ENCODE measurements at regions not wholly inside any gene's neighbourhood (a gene's known extent, or its start where the extent isn't known, plus 50 kb on each side); places are given as distances from the start of the nearest gene placed in this dataset.
"Not testable (repeated sequence)": the region's sequence is repeated elsewhere in the genome, so short reads cannot be mapped to it uniquely, and the experiment has no call there.

GRCh38 chr6:99151634-99152346, 197.7 kb downstream of the FAXC start:
- intact Hi-C loops (cut with micrococcal nuclease), result no loop called here

GRCh38 chr6:99148761-99149160, 200.7 kb downstream of the FAXC start:
- H3K4me3 Mint-ChIP-seq, result no peak overlapping the region
- intact Hi-C loops (cut with micrococcal nuclease), result no loop called here
- no peak overlapping the region for H3K27ac Mint-ChIP-seq
- H3K36me3 Mint-ChIP-seq (ENCODE audit: low read depth), result no peaks in the 10 kb centered on the region
- H3K4me1 Mint-ChIP-seq (ENCODE audit: low read depth), result no peaks in the 10 kb centered on the region
- H3K9me3 Mint-ChIP-seq, result no peaks in the 10 kb centered on the region
- peaks cover 2% of the 10 kb centered on the region for H3K27me3 Mint-ChIP-seq

More at GRCh38 chr6:99151634-99152346, 197.7 kb downstream of the FAXC start:
- no peaks in the 10 kb centered on the region for H3K4me1 Mint-ChIP-seq (ENCODE audit: low read depth)
- peaks cover 2% of the 10 kb centered on the region for H3K27me3 Mint-ChIP-seq
- H3K4me3 Mint-ChIP-seq, result no peak overlapping the region
- no peak overlapping the region for H3K27ac Mint-ChIP-seq
- no peaks in the 10 kb centered on the region for H3K9me3 Mint-ChIP-seq
- no peaks in the 10 kb centered on the region for H3K36me3 Mint-ChIP-seq (ENCODE audit: low read depth)

- Mint-ChIP-seq H3K9me3 (no peaks in the 10 kb centered on the region), H3K27me3 (peaks cover 2% of the 10 kb centered on the region), H3K4me3 (no peak overlapping the region), H3K4me1 (ENCODE audit: low read depth) (no peaks in the 10 kb centered on the region), H3K36me3 (ENCODE audit: low read depth) (no peaks in the 10 kb centered on the region), H3K27ac (no peak overlapping the region)
- intact Hi-C loops (cut with micrococcal nuclease), result no loop called here
Measured at GRCh38 chr6:99148111-99148510, 200.4 kb upstream of the FBXL4 start.

GRCh38 chr6:99147206-99147605, 199.5 kb upstream of the FBXL4 start:
- intact Hi-C loops (cut with micrococcal nuclease), result no loop called here
- H3K27ac Mint-ChIP-seq, result no peak overlapping the region

GRCh38 chr6:99146711-99147110, 199.0 kb upstream of the FBXL4 start:
- Mint-ChIP-seq H3K4me1 (ENCODE audit: low read depth) (no peaks in the 10 kb centered on the region), H3K9me3 (no peaks in the 10 kb centered on the region), H3K27me3 (no peaks in the 10 kb centered on the region), H3K4me3 (no peak overlapping the region), H3K27ac (no peak overlapping the region), H3K36me3 (ENCODE audit: low read depth) (no peaks in the 10 kb centered on the region)
- intact Hi-C loops (cut with micrococcal nuclease), result no loop called here

More at GRCh38 chr6:99147206-99147605, 199.5 kb upstream of the FBXL4 start:
- Mint-ChIP-seq H3K9me3 (no peaks in the 10 kb centered on the region), H3K4me1 (ENCODE audit: low read depth) (no peaks in the 10 kb centered on the region), H3K4me3 (no peak overlapping the region), H3K36me3 (ENCODE audit: low read depth) (no peaks in the 10 kb centered on the region), H3K27me3 (peaks cover 2% of the 10 kb centered on the region)

- H3K9me3 Mint-ChIP-seq, result no peaks in the 10 kb centered on the region
- no peaks in the 10 kb centered on the region for H3K27me3 Mint-ChIP-seq
- no peaks in the 10 kb centered on the region for H3K36me3 Mint-ChIP-seq (ENCODE audit: low read depth)
- H3K4me1 Mint-ChIP-seq (ENCODE audit: low read depth), result no peaks in the 10 kb centered on the region
- no peak overlapping the region for H3K4me3 Mint-ChIP-seq
- intact Hi-C loops (cut with micrococcal nuclease), result no loop called here
- no peak overlapping the region for H3K27ac Mint-ChIP-seq
Measured at GRCh38 chr6:99145738-99146137, 198.0 kb upstream of the FBXL4 start.

- Mint-ChIP-seq H3K9me3 (no peaks in the 10 kb centered on the region), H3K4me3 (no peak overlapping the region), H3K27me3 (no peaks in the 10 kb centered on the region), H3K36me3 (ENCODE audit: low read depth) (no peaks in the 10 kb centered on the region), H3K4me1 (ENCODE audit: low read depth) (no peaks in the 10 kb centered on the region), H3K27ac (no peak overlapping the region)
- intact Hi-C loops (cut with micrococcal nuclease), result no loop called here
Measured at GRCh38 chr6:99143108-99143861, 195.5 kb upstream of the FBXL4 start.

- H3K27me3 Mint-ChIP-seq; H3K9me3 Mint-ChIP-seq; H3K27ac Mint-ChIP-seq; H3K4me3 Mint-ChIP-seq; intact Hi-C loops (cut with micrococcal nuclease); H3K4me1 Mint-ChIP-seq (ENCODE audit: low read depth); H3K36me3 Mint-ChIP-seq (ENCODE audit: low read depth): not testable (repeated sequence)
Measured at GRCh38 chr6:99141906-99142305, 194.2 kb upstream of the FBXL4 start.

- Mint-ChIP-seq H3K4me3 (no peak overlapping the region), H3K27ac (no peak overlapping the region), H3K9me3 (no peaks in the 10 kb centered on the region), H3K4me1 (ENCODE audit: low read depth) (no peaks in the 10 kb centered on the region), H3K36me3 (ENCODE audit: low read depth) (no peaks in the 10 kb centered on the region), H3K27me3 (peaks cover 2% of the 10 kb centered on the region)
- intact Hi-C loops (cut with micrococcal nuclease), result no loop called here
Measured at GRCh38 chr6:99138445-99138844, 190.7 kb upstream of the FBXL4 start.

- no peaks in the 10 kb centered on the region for H3K9me3 Mint-ChIP-seq
- no peaks in the 10 kb centered on the region for H3K4me1 Mint-ChIP-seq (ENCODE audit: low read depth)
- no peak overlapping the region for H3K27ac Mint-ChIP-seq
- H3K27me3 Mint-ChIP-seq, result peaks cover 4% of the 10 kb centered on the region
- H3K4me3 Mint-ChIP-seq, result no peak overlapping the region
- intact Hi-C loops (cut with micrococcal nuclease), result no loop called here
- no peaks in the 10 kb centered on the region for H3K36me3 Mint-ChIP-seq (ENCODE audit: low read depth)
Measured at GRCh38 chr6:99137314-99137713, 189.6 kb upstream of the FBXL4 start.

- no peaks in the 10 kb centered on the region for H3K9me3 Mint-ChIP-seq
- H3K36me3 Mint-ChIP-seq (ENCODE audit: low read depth), result no peaks in the 10 kb centered on the region
- intact Hi-C loops (cut with micrococcal nuclease), result no loop called here
- no peaks in the 10 kb centered on the region for H3K4me1 Mint-ChIP-seq (ENCODE audit: low read depth)
- no peak overlapping the region for H3K27ac Mint-ChIP-seq
- H3K4me3 Mint-ChIP-seq, result no peak overlapping the region
- peaks cover 4% of the 10 kb centered on the region for H3K27me3 Mint-ChIP-seq
Measured at GRCh38 chr6:99136488-99136887, 188.7 kb upstream of the FBXL4 start.

GRCh38 chr6:99132026-99132635, 184.4 kb upstream of the FBXL4 start:
- Mint-ChIP-seq H3K4me3 (no peak overlapping the region), H3K27ac (no peak overlapping the region), H3K36me3 (ENCODE audit: low read depth) (no peaks in the 10 kb centered on the region), H3K4me1 (ENCODE audit: low read depth) (peaks cover 10% of the 10 kb centered on the region), H3K27me3 (peaks cover 4% of the 10 kb centered on the region), H3K9me3 (no peaks in the 10 kb centered on the region)
- intact Hi-C loops (cut with micrococcal nuclease), result no loop called here

- Mint-ChIP-seq H3K4me1 (ENCODE audit: low read depth) (peaks cover 10% of the 10 kb centered on the region), H3K4me3 (no peak overlapping the region), H3K36me3 (ENCODE audit: low read depth) (no peaks in the 10 kb centered on the region), H3K27ac (no peak overlapping the region), H3K27me3 (peaks cover 4% of the 10 kb centered on the region), H3K9me3 (no peaks in the 10 kb centered on the region)
- intact Hi-C loops (cut with micrococcal nuclease), result no loop called here
Measured at GRCh38 chr6:99130897-99131873, 183.4 kb upstream of the FBXL4 start.

Measured in dendritic cell treated with granulocyte-macrophage colony-stimulating factor and Interleukin-4, amounts not matched to agents 40 ng/mL and 50 ng/mL, for 4 days (primary cell).